ENCODE measurements at regions not wholly inside any gene's neighbourhood (a gene's known extent, or its start where the extent isn't known, plus 50 kb on each side); places are given as distances from the start of the nearest gene placed in this dataset.

GRCh38 chr18:44241020-44241419 is 439.7 kb upstream of the SETBP1 start:
- TF ChIP-seq ARNTL (CRISPR knock-in tag; IDR thresholded peaks at IDR 0.05; ENCODE audit: borderline replicate concordance, low read depth) (no peak), SNAI2 (CRISPR knock-in tag; IDR thresholded peaks at IDR 0.05) (no peak), POU6F1 (CRISPR knock-in tag; IDR thresholded peaks at IDR 0.05; ENCODE audit: borderline replicate concordance, low read depth) (no peak), CREB5 (CRISPR knock-in tag; IDR thresholded peaks at IDR 0.05; ENCODE audit: low read depth) (no peak), RARB (CRISPR knock-in tag; IDR thresholded peaks at IDR 0.05) (no peak), ZFP3 (CRISPR knock-in tag; IDR thresholded peaks at IDR 0.05) (no peak), PATZ1 (CRISPR knock-in tag; IDR thresholded peaks at IDR 0.05; ENCODE audit: borderline replicate concordance) (no peak), ZFP30 (CRISPR knock-in tag; IDR thresholded peaks at IDR 0.05) (no peak), ZNF8 (CRISPR knock-in tag; IDR thresholded peaks at IDR 0.05) (no peak), CSDC2 (CRISPR knock-in tag; IDR thresholded peaks at IDR 0.05) (no peak), TSHZ2 (CRISPR knock-in tag; IDR thresholded peaks at IDR 0.05) (no peak), ISL1 (CRISPR knock-in tag; IDR thresholded peaks at IDR 0.05) (no peak), CSRNP3 (CRISPR knock-in tag; IDR thresholded peaks at IDR 0.05) (no peak), ZC3H10 (CRISPR knock-in tag; IDR thresholded peaks at IDR 0.05) (no peak)

Measured in SK-N-SH treated with all-trans-retinoic acid at 6 μM for 48 hours (cell line).